GM18870 (cell line): ENCODE measurements at regions not wholly inside any gene's neighbourhood (a gene's known extent, or its start where the extent isn't known, plus 50 kb on each side); places are given as distances from the start of the nearest gene placed in this dataset.

Source experiments
- ATAC-seq: cut with Tn5 transposase; IDR thresholded peaks from one replicate; pipeline ENCODE4 v1.9.1; 2021; ENCODE audit warnings: moderate library complexity; ENCODE audit not compliant: unreplicated experiment

DNA sequence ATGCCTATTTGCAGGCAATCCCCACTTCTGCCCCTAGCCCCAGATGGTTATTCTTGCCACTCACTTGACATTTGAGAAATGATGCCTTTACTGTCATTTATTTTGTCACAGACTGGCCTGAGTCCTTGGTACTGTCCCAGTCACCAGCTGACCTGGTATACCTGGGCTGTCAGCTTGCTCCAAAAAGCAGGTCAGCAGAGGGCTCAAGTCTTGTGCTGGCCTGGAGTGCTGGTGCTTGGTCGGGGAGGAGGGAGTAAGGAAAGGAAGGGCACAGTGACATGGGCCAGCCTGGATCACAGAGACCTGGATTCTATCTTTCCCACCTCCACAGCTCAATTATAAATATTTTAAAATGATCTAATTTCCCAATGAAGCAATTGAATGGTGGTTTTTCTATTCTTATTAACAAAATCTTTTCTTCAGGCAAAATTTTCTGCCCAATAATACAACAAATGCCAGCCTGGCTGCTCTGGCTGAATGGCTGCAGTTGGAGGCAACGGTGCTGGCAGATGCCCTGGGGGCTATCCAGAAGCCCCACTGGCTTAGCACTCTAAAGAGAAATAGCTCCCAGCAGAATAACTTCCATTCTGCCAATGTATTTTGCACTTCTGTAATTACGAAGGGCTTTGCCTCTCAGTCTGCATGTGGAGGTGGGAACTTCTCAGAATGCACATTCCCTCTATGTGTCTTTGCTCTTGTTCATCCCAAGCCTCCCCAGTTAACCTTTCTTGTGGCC, 160.6 kb downstream of the GADD45G start:
- no peak for ATAC-seq

- ATAC-seq, result no peak
Observed at GRCh38 chr9:89766991-89767390, 162.2 kb downstream of the GADD45G start.

GRCh38 chr9:89768051-89768450, 163.2 kb downstream of the GADD45G start:
- ATAC-seq, result no peak

DNA sequence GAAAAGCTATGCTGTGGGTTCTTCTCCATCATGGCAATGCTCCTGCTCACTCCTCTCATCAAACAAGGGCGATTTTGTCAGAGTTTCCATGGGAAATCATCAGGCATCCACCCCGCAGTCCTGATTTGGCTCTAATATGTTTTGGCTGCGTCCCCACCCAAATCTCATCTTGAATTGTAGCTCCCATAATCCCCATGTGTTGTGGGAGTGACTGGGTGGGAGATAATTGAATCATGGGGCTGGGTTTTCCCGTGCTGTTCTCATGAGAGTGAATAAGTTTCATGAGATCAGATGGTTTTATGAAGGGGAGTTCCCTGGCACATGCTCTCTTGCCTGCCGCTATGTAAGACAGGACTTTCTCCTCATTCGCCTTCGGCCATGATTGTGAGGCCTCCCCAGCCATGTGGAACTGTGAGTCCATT, 163.8 kb downstream of the GADD45G start:
- ATAC-seq, result no peak

DNA sequence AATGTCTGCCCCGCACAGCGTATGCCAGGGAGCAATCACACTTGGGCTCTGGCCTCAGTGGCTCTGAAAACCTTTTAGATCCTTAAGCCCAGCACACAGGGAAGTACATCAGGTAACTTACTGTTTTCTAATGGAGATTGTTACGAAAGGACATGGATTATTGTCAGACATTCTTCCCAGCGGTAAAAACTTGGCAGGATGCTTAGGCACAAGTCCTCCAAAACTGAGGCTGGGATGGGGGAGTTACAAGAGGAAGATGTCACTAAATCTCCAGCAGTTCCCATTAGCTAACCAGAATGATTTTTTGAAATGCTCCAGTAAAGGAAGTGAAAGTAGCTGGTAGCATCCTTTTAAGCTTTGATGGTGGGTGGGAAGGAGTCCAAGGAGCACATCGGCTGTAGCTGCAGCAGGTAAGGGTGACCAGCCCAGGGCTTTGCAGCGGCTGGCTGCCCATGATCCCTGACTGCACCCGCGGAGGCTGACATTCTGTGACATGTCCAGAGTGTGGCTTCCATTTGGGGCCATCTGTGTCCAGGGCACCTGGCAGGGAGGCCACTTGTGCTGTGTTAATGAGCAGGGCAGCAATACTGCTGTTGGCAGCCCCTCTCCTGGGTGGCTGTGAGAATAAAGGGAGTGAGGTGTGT, 165.8 kb downstream of the GADD45G start:
- ATAC-seq, result no peak

DNA sequence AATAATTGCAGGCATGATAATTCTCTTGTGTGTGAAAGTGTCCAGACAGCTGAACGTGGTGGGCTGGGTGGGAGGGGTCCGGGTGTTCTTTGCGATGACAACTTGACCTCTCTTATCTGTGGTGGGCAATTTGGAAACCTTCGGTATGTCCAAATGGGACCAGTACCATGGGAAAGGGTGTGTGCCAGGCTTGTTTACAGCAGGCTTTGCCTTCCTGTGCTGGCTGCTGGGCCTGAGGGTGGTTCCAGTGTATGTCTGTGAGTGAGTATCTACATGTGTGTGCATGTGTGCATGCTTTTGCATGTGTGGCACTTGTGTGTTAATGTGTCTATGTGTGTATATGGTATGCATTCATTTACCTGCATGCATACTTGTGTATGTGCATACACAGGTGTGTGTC, 166.4 kb downstream of the GADD45G start:
- no peak for ATAC-seq

- no peak for ATAC-seq
Observed at GRCh38 chr9:89773170-89773569, 168.4 kb downstream of the GADD45G start.

- no peak for ATAC-seq
Observed at GRCh38 chr9:89774858-89775370, 170.1 kb downstream of the GADD45G start.

DNA sequence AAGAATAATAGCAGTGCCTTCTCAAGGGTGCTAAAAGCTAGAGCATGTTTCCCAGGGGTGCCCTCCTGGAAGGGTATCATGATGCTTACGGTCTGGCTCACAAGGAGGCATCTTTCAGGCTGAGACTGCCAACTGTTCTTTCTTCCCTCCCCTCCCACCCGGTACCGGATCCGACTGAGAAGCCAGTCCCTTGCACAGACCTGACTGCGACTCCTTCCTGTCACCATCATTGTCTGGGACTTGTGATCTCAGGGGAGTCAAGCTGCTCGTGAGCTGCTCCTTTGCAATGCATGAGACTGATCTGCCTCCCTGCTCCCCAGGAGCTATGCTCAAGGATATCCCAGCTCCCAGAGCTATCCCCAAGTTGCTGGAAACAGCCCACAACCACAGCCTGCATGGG, 170.8 kb downstream of the GADD45G start:
- ATAC-seq, result no peak

GRCh38 chr9:89776795-89777525, 172.1 kb downstream of the GADD45G start:
- no peak for ATAC-seq

DNA sequence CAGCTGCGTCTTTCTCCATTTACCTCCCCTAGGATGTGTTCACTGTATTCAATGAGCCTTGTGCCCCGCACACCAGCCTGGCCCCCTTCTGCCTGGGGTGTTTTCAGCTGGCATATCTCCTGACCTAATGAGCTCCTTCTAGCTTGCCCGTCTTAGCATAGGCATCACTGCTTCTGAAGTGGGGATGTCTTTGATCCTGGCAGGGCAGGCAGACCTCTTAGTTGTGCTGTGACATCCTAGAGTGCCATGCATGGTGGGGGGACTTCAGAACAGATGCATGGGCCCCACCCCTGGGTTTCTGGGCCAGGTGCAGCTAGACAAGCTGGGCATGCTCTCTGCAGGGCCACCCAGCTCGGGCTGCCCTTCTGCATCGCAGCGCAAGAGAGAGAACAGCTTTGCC, 172.7 kb downstream of the GADD45G start:
- ATAC-seq, result no peak

- ATAC-seq, result no peak
Observed at GRCh38 chr9:89778100-89779090, 173.6 kb downstream of the GADD45G start.

DNA sequence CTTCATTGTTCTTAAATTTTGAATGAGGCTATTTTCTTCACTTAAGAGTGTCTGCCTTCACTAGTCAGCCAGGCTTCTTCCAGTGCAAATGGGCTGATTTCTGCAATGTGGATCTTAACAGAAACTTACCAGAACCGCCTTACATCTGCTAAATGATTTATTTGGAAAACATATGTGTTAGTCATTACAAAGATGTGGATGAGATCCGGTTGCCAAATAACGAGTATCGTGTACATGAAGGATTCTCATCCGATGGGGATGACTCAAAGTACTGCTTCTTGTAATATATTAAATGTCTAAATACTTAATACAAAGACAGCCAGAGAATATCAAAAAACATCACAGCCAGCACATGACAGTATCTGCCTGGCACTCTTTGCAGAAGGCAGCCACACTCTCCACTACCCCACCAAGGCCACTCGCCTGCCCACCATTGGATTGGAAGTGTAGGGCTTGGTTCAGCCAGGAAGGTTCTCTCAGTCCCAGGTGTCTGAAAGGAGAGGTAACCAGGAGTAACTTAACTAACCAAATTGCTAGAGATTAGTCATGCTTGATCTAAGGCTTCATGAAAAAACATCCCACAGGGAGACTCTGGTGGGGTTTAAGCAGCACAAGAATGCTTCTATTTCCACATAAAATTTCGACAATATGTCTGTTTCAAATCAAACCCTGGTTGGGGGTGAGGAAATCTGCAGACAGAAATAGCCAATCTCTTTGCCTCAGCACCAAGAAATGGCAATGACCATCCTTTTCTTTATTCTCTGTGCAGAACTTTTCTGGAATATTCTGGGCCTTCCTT, 174.8 kb downstream of the GADD45G start:
- ATAC-seq, result no peak

DNA sequence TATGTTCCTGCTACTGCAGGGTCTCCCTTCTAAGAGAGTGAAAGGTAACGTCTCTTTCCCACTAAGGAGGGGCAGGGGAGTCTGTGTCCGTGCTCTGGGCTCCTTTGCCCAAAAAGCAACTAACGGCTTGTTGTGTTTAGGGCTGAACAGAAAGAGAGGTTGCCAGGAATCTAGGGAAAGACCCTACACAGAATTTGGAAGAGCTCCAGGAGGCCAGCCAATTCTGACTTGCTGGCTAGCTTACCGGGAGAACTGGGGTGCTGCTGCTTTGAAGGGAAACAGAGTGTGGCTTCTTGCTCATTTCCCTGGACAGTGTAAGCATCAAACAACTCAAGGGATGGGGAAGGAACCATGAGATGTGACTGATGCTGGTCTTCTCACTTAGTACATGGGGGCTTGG, 176.1 kb downstream of the GADD45G start:
- no peak for ATAC-seq

DNA sequence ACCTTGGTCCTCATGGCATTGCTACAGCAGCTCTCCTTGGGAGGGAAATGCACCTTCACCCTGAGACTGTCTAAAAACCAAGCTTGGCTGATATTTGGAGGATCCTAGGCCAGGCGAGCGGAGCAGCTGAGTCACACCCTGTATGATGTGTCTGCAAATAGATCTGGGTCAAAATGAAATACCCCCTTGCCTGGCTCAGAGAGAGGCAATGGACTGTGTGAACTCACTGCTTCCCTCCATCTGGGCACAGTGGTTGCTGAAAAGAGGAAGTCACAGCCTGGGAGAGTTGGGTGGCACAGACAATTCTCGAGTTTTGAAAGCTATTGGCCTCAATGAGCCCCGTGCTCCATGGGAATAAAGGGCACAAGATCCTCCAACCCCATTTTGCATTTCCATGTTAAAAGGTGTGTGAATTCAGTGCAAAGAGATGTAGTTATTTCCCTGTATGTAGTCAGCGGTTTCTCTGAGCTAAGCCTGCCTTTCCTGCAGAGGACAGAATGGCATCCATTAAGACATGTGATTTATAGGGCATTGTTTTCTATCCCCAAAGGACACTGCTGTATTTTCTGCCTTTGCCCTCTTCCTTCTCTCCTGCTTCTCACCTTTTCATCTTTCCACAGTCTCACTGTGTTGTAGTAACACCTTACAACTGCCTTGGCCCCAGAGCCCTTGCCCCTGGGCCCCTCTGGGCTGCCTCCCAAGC, 177.2 kb downstream of the GADD45G start:
- ATAC-seq, result peak; percentile 86

DNA sequence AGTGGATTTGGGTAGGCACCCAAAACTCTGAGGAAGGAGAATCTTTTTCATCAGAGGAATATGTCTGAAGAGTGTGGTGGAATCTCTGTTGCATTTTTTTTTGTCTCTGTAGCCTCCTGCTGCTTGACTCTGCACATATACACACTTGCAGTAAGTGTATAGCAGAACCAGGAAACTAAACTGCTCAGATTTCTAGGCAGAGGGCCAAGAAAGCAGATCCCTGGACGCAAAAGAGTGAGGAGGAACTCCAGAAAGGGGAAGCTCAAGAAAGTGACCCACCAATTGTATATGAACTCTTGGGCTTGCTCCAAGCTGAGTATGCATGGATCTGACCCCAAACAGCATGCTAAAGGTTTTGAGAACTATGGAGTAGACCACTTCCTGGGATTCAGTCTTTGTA, 181.8 kb downstream of the GADD45G start:
- ATAC-seq, result no peak

DNA sequence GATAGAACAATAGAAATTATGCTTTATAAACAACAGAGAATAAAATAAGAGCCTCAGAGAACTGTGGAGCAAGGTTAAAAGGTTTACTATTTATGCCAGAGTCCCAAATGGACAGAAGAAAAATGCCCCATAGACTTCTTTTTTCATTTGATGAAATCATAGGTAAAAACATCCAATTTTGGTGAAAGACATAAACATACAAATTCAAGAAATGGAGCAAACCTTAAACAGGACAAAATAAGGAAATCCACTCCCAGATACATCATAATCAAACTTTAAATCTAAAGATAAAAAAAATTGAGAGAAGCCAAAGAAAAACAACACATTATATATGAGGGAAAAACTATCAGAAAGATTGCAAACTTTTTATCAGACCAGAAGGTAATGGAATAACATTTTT, 182.8 kb downstream of the GADD45G start:
- ATAC-seq, result no peak

DNA sequence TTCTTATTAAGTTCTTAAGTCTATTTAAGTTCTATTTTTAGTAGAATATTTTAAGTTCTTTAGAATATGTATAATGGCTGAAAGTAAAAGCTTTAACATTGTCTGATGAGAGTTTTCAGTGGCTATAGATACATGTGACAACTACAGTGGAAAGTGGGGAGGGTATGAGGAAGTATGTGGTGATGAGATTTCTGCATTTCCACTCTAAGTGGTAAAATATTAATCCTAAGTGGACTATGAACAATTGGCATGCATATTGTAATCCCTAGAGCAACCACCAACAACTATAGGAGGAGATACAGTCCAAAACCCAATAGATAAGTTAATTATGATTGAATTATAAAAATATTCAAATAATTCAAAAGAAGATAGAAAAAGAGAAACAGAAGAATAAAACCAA, 183.6 kb downstream of the GADD45G start:
- ATAC-seq, result no peak

DNA sequence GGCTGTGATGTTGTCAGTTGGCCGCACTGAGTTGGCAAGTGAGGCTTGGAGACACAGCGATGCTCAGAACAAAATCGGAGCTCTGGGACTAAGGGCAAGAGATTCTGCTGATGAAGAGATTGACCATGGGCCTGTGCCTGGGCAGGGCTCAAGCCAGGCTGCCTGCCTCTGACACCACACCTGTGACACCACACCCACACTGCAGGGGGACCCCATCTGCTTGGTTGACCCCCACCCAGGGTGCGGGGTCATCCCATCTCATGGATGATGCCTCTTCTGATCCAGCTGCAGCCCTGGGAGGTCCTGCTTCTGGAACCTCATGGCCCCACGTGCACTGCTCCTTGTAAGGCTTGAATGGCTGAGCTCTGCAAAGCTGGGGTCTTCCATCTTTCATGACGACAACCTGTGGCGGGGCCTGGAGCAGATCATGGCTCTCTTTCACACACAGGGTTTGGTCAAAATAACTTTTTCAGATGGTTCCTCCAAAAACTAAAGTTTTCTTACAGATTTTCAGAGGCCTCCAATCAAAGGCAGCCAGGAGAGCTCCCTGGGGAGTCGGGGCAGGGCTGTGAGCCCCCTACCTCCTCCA, 185.2 kb downstream of the GADD45G start:
- no peak for ATAC-seq
